IPS-18c (cell line): ENCODE measurements at regions not wholly inside any gene's neighbourhood (a gene's known extent, or its start where the extent isn't known, plus 50 kb on each side); places are given as distances from the start of the nearest gene placed in this dataset.
"Not testable (repeated sequence)": the region's sequence is repeated elsewhere in the genome, so short reads cannot be mapped to it uniquely, and the experiment has no call there.

Source experiments
- H3K4me3 ChIP-seq: 2 replicates; pipeline ENCODE4 v1.7.0; 2013; ENCODE audit warnings: low read depth, mild to moderate bottlenecking, low read length, moderate library complexity; ENCODE audit not compliant: insufficient read depth
- H3K9me3 ChIP-seq: one replicate; pipeline ENCODE4 v1.6.1; 2013; ENCODE audit warnings: mild to moderate bottlenecking, low read length, moderate library complexity; ENCODE audit not compliant: control insufficient read depth, insufficient read depth

GRCh38 chr6:5905431-5906339 lies 101.0 kb downstream of the NRN1 start:
- no peak overlapping the region for H3K4me3 ChIP-seq
- H3K9me3 ChIP-seq: no peaks in the 10 kb centered on the region

- H3K9me3 ChIP-seq: no peaks in the 10 kb centered on the region
- no peak overlapping the region for H3K4me3 ChIP-seq
Measured at GRCh38 chr6:5904532-5904931, 102.2 kb downstream of the NRN1 start.

GRCh38 chr6:5899216-5900045 lies 107.3 kb downstream of the NRN1 start:
- Histone ChIP-seq H3K9me3 (no peaks in the 10 kb centered on the region), H3K4me3 (no peak overlapping the region)

GRCh38 chr6:5898563-5898962 lies 108.2 kb downstream of the NRN1 start:
- no peak overlapping the region for H3K4me3 ChIP-seq

DNA sequence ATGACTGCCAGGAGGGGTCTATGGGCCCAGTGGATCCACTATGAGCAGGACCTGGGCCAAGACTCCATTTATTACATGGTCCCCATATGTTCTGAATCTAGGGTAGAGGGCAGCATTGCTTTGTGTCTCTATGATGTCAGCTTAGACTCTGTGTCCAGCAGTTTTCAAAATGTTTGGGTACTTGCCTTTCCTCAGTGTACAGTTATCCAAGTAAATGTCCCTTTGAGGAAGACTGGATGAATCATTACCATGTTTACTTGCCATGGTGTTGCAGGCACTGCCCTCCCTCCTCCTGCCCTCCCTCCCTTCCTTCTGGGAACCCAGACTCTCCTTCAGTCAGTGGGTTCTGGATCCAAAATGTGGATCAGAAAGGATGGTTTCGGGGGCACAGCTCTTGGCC lies 108.6 kb downstream of the NRN1 start:
- H3K4me3 ChIP-seq: no peak overlapping the region
- no peaks in the 10 kb centered on the region for H3K9me3 ChIP-seq

More at GRCh38 chr6:5898563-5898962, 108.2 kb downstream of the NRN1 start:
- H3K9me3 ChIP-seq: no peaks in the 10 kb centered on the region

- no peak overlapping the region for H3K4me3 ChIP-seq
- H3K9me3 ChIP-seq: no peaks in the 10 kb centered on the region
Measured at GRCh38 chr6:5896476-5897200, 110.1 kb downstream of the NRN1 start.

GRCh38 chr6:5894357-5894756 lies 112.4 kb downstream of the NRN1 start:
- Histone ChIP-seq H3K4me3 (no peak overlapping the region), H3K9me3 (no peaks in the 10 kb centered on the region)

- Histone ChIP-seq H3K9me3 (no peaks in the 10 kb centered on the region), H3K4me3 (no peak overlapping the region)
Measured at GRCh38 chr6:5893295-5893694, 113.4 kb downstream of the NRN1 start.

- Histone ChIP-seq H3K9me3 (no peaks in the 10 kb centered on the region), H3K4me3 (peak overlapping the region; percentile 15; the same call in 1 of the 2 replicates)
Measured at GRCh38 chr6:5892669-5893068, 114.1 kb downstream of the NRN1 start.

DNA sequence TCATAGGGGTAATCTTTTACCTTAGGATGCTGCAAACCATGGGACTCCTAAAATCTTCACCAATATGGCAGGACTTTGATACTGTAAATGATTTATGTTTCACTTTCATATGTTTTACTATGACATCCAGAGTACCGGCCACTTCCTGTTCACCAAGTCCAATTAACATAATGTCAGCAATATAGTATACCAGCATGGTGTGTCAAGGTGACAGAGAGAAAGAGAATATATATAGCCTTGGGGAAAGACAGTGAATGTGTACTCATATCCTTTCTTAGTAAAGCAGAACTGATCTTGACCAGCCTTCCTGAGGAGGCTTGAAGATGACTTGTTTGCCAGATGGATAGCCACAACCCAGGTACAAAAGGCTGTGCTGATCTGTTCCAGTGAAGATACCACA lies 127.9 kb downstream of the NRN1 start:
- no peak overlapping the region for H3K4me3 ChIP-seq
- H3K9me3 ChIP-seq: no peaks in the 10 kb centered on the region

- no peak overlapping the region for H3K4me3 ChIP-seq
- no peaks in the 10 kb centered on the region for H3K9me3 ChIP-seq
Measured at GRCh38 chr6:5876076-5876475, 130.6 kb downstream of the NRN1 start.

DNA sequence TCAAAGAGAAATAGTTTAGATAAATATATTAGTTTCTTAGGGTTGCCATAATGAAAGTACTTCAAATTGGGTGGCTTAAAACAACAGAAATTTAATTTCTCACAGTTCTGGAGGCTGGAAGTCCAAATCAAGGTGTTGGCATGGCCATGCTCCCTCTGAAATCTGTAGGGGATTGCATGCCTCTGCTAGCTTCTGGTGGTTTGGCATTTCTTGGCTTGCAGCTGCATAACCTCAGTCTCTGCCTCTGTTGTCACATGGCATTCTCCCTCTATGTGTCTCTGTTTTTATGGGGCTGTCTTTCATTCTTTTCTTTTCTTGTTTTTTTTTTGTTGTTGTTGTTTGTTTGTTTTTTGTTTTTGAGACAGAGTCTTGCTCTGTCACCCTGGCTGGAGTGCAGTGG lies 132.7 kb downstream of the NRN1 start:
- not testable (repeated sequence) for H3K4me3 ChIP-seq, H3K9me3 ChIP-seq

- no peak overlapping the region for H3K4me3 ChIP-seq
Measured at GRCh38 chr6:5871296-5871695, 135.4 kb downstream of the NRN1 start.

GRCh38 chr6:5869676-5870075 lies 137.0 kb downstream of the NRN1 start:
- Histone ChIP-seq H3K9me3 (no peaks in the 10 kb centered on the region), H3K4me3 (no peak overlapping the region)

More at GRCh38 chr6:5871296-5871695, 135.4 kb downstream of the NRN1 start:
- no peaks in the 10 kb centered on the region for H3K9me3 ChIP-seq

GRCh38 chr6:5869261-5869660 lies 137.5 kb downstream of the NRN1 start:
- no peak overlapping the region for H3K4me3 ChIP-seq
- no peaks in the 10 kb centered on the region for H3K9me3 ChIP-seq

GRCh38 chr6:5866547-5867051 lies 140.1 kb downstream of the NRN1 start:
- no peak overlapping the region for H3K4me3 ChIP-seq
- no peaks in the 10 kb centered on the region for H3K9me3 ChIP-seq

DNA sequence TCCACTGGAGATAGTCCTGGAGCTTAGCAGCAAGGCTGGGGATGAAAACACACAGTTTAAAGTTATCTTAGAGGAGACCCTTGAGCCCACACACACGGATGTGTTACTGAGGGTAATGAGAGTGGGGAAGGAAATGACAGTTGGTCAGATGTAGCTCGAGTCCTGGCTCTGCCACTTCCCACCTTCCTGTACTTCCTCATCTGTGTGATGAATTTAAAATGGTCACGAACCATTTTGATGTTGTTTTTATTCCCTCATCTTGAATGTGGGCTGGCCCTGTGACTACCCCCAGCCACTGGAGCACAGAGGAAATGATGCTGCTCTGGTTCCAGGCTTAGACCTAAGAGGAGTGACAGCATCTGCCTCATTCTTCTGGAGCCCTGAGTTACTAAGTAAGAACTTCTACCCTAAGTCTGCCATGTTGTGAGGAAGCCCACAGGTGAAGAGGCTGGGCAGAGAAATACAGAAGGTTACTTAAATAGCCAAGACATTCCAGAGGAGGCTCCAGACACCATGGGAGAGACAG lies 141.2 kb downstream of the NRN1 start:
- no peaks in the 10 kb centered on the region for H3K9me3 ChIP-seq
- no peak overlapping the region for H3K4me3 ChIP-seq
